ENCODE measurements at regions not wholly inside any gene's neighbourhood (a gene's known extent, or its start where the extent isn't known, plus 50 kb on each side); places are given as distances from the start of the nearest gene placed in this dataset.
"Not testable (repeated sequence)": the region's sequence is repeated elsewhere in the genome, so short reads cannot be mapped to it uniquely, and the experiment has no call there.

- Mint-ChIP-seq H3K36me3 (ENCODE audit: unreplicated experiment) (no peaks in the 10 kb centered on the region), H3K4me1 (ENCODE audit: unreplicated experiment) (no peaks in the 10 kb centered on the region), H3K9me3 (ENCODE audit: unreplicated experiment) (no peaks in the 10 kb centered on the region), H3K4me3 (ENCODE audit: unreplicated experiment) (no peak overlapping the region), H3K27me3 (ENCODE audit: unreplicated experiment) (no peaks in the 10 kb centered on the region), H3K27ac (ENCODE audit: unreplicated experiment) (no peak overlapping the region)
- TF ChIP-seq CTCF (IDR thresholded peaks at IDR 0.05): no peak
- DNase-seq (ENCODE audit: extremely low spot score, unreplicated experiment): no peak
Observed at GRCh38 chr13:78047151-78047550, 128.5 kb upstream of the EDNRB start.

- H3K4me3 Mint-ChIP-seq (ENCODE audit: unreplicated experiment): no peak overlapping the region
- H3K4me1 Mint-ChIP-seq (ENCODE audit: unreplicated experiment): no peaks in the 10 kb centered on the region
- no peaks in the 10 kb centered on the region for H3K9me3 Mint-ChIP-seq (ENCODE audit: unreplicated experiment)
- H3K27ac Mint-ChIP-seq (ENCODE audit: unreplicated experiment): no peak overlapping the region
- H3K27me3 Mint-ChIP-seq (ENCODE audit: unreplicated experiment): no peaks in the 10 kb centered on the region
- no peak for DNase-seq (ENCODE audit: extremely low spot score, unreplicated experiment)
- TF ChIP-seq CTCF (IDR thresholded peaks at IDR 0.05): no peak
- H3K36me3 Mint-ChIP-seq (ENCODE audit: unreplicated experiment): no peaks in the 10 kb centered on the region
Observed at GRCh38 chr13:78046331-78046730, 127.7 kb upstream of the EDNRB start.

- no peaks in the 10 kb centered on the region for H3K4me1 Mint-ChIP-seq (ENCODE audit: unreplicated experiment)
- H3K36me3 Mint-ChIP-seq (ENCODE audit: unreplicated experiment): no peaks in the 10 kb centered on the region
- H3K27me3 Mint-ChIP-seq (ENCODE audit: unreplicated experiment): no peaks in the 10 kb centered on the region
- no peak for TF ChIP-seq CTCF (IDR thresholded peaks at IDR 0.05)
- H3K9me3 Mint-ChIP-seq (ENCODE audit: unreplicated experiment): no peaks in the 10 kb centered on the region
- DNase-seq (ENCODE audit: extremely low spot score, unreplicated experiment): no peak
- no peak overlapping the region for H3K27ac Mint-ChIP-seq (ENCODE audit: unreplicated experiment)
- no peak overlapping the region for H3K4me3 Mint-ChIP-seq (ENCODE audit: unreplicated experiment)
Observed at GRCh38 chr13:78045916-78046315, 127.3 kb upstream of the EDNRB start.

GRCh38 chr13:78041366-78041765 lies 122.7 kb upstream of the EDNRB start:
- H3K4me3 Mint-ChIP-seq (ENCODE audit: unreplicated experiment); H3K4me1 Mint-ChIP-seq (ENCODE audit: unreplicated experiment); H3K9me3 Mint-ChIP-seq (ENCODE audit: unreplicated experiment); H3K36me3 Mint-ChIP-seq (ENCODE audit: unreplicated experiment); H3K27me3 Mint-ChIP-seq (ENCODE audit: unreplicated experiment); H3K27ac Mint-ChIP-seq (ENCODE audit: unreplicated experiment); DNase-seq (ENCODE audit: extremely low spot score, unreplicated experiment): not testable (repeated sequence)

- no peak for DNase-seq (ENCODE audit: extremely low spot score, unreplicated experiment)
- Mint-ChIP-seq H3K27ac (ENCODE audit: unreplicated experiment) (no peak overlapping the region), H3K4me3 (ENCODE audit: unreplicated experiment) (no peak overlapping the region), H3K9me3 (ENCODE audit: unreplicated experiment) (no peaks in the 10 kb centered on the region), H3K36me3 (ENCODE audit: unreplicated experiment) (no peaks in the 10 kb centered on the region), H3K4me1 (ENCODE audit: unreplicated experiment) (no peaks in the 10 kb centered on the region), H3K27me3 (ENCODE audit: unreplicated experiment) (no peaks in the 10 kb centered on the region)
- no peak for TF ChIP-seq CTCF (IDR thresholded peaks at IDR 0.05)
Observed at GRCh38 chr13:78040205-78040830, 121.7 kb upstream of the EDNRB start.

GRCh38 chr13:78036841-78037240 lies 118.2 kb upstream of the EDNRB start:
- Mint-ChIP-seq H3K27ac (ENCODE audit: unreplicated experiment) (no peak overlapping the region), H3K9me3 (ENCODE audit: unreplicated experiment) (no peaks in the 10 kb centered on the region), H3K4me1 (ENCODE audit: unreplicated experiment) (no peaks in the 10 kb centered on the region), H3K27me3 (ENCODE audit: unreplicated experiment) (peaks cover 2% of the 10 kb centered on the region), H3K4me3 (ENCODE audit: unreplicated experiment) (no peak overlapping the region), H3K36me3 (ENCODE audit: unreplicated experiment) (no peaks in the 10 kb centered on the region)
- DNase-seq (ENCODE audit: extremely low spot score, unreplicated experiment): no peak
- TF ChIP-seq CTCF (IDR thresholded peaks at IDR 0.05): no peak
